ENCODE measurements at regions not wholly inside any gene's neighbourhood (a gene's known extent, or its start where the extent isn't known, plus 50 kb on each side); places are given as distances from the start of the nearest gene placed in this dataset.

- Mint-ChIP-seq H3K27me3 (peaks cover 0 to 2% of the 10 kb centered on the region in 2 donors), H3K27ac (no peak overlapping the region), H3K4me3 (no peak overlapping the region), H3K36me3 (no peaks in the 10 kb centered on the region), H3K4me1 (peaks cover 0 to 2% (median 0%) of the 10 kb centered on the region in 4 donors), H3K9me3 (peaks cover 0 to 2% (median 0%) of the 10 kb centered on the region in 8 donors)
- Histone ChIP-seq H3K4me3 (ENCODE audit: low read length in 2 of 2) (no peak overlapping the region), H3K36me3 (ENCODE audit: insufficient read depth, low read length) (no peaks in the 10 kb centered on the region), H3K4me1 (ENCODE audit: insufficient read depth, low read length) (no peaks in the 10 kb centered on the region), H3K27me3 (ENCODE audit: insufficient read depth, low read length) (no peaks in the 10 kb centered on the region), H3K27ac (ENCODE audit: low read depth, low read length) (no peak overlapping the region), H3K9me3 (ENCODE audit: control insufficient read depth in 1 of 2, low read length in 2 of 2) (no peaks in the 10 kb centered on the region)
- no peak for DNase-seq
- ChIA-PET POLR2A (ENCODE audit: partially characterized antibody) (no interaction called here), CTCF (ENCODE audit: partially characterized antibody) (no interaction called here)
- intact Hi-C loops (cut with micrococcal nuclease), result no loop called here
Measured at GRCh38 chr4:157999723-158000122, 173.1 kb downstream of the GASK1B start.

- Mint-ChIP-seq H3K27ac (no peak overlapping the region), H3K36me3 (no peaks in the 10 kb centered on the region), H3K4me1 (peaks cover 0 to 2% (median 0%) of the 10 kb centered on the region in 4 donors), H3K27me3 (peaks cover 0 to 2% of the 10 kb centered on the region in 2 donors), H3K9me3 (peaks cover 0 to 2% (median 0%) of the 10 kb centered on the region in 8 donors), H3K4me3 (no peak overlapping the region)
- ChIA-PET POLR2A (ENCODE audit: partially characterized antibody) (no interaction called here), CTCF (ENCODE audit: partially characterized antibody) (no interaction called here)
- no peak for DNase-seq
- H3K36me3 ChIP-seq (ENCODE audit: insufficient read depth, low read length), result no peaks in the 10 kb centered on the region
- H3K4me1 ChIP-seq (ENCODE audit: insufficient read depth, low read length), result no peaks in the 10 kb centered on the region
- H3K9me3 ChIP-seq (ENCODE audit: control insufficient read depth in 1 of 2, low read length in 2 of 2), result no peaks in the 10 kb centered on the region
- no peaks in the 10 kb centered on the region for H3K27me3 ChIP-seq (ENCODE audit: insufficient read depth, low read length)
- no peak overlapping the region for H3K27ac ChIP-seq (ENCODE audit: low read depth, low read length)
- no peak overlapping the region for H3K4me3 ChIP-seq (ENCODE audit: low read length in 2 of 2)
- intact Hi-C loops (cut with micrococcal nuclease), result no loop called here
Measured at GRCh38 chr4:157997296-157997695, 175.5 kb downstream of the GASK1B start.

GRCh38 chr4:157996061-157997028 lies 176.5 kb downstream of the GASK1B start:
- Mint-ChIP-seq H3K27ac (no peak overlapping the region), H3K36me3 (no peaks in the 10 kb centered on the region), H3K27me3 (peaks cover 0 to 2% of the 10 kb centered on the region in 2 donors), H3K4me3 (no peak overlapping the region), H3K4me1 (peaks cover 0 to 2% (median 0%) of the 10 kb centered on the region in 4 donors), H3K9me3 (peaks cover 0 to 2% (median 0%) of the 10 kb centered on the region in 8 donors)
- CTCF ChIA-PET (ENCODE audit: partially characterized antibody), result no interaction called here
- H3K9me3 ChIP-seq (ENCODE audit: control insufficient read depth in 1 of 2, low read length in 2 of 2), result no peaks in the 10 kb centered on the region
- no peaks in the 10 kb centered on the region for H3K27me3 ChIP-seq (ENCODE audit: insufficient read depth, low read length)
- intact Hi-C loops (cut with micrococcal nuclease), result no loop called here
- no peaks in the 10 kb centered on the region for H3K36me3 ChIP-seq (ENCODE audit: insufficient read depth, low read length)
- DNase-seq, result no peak
- no peaks in the 10 kb centered on the region for H3K4me1 ChIP-seq (ENCODE audit: insufficient read depth, low read length)
- H3K4me3 ChIP-seq (ENCODE audit: low read length in 2 of 2), result no peak overlapping the region
- no peak overlapping the region for H3K27ac ChIP-seq (ENCODE audit: low read depth, low read length)
- POLR2A ChIA-PET (ENCODE audit: partially characterized antibody), result interaction anchor here (1.0 kb wide), 1 partner anchor 22 kb away, joined by 3 read pairs; no protein-coding TSS in a partner anchor

DNA sequence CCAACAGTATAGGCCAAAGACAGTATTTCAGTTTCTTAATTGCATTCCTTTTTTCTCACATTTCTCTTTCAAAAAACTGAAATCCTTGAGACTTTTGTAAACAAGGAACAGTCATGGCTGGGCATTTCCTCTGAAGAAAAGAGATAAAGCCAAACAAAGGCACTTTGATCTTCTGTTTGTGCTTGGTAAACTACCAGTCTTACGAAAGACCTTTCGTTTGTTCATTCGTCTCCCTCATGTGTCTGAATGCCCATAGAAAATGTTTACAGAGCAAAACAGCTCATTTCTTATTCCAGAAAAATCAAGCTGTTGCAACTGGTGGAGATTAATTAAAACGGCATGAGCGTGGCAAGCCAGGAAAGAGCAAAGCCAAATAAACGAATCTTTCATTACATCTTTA lies 178.0 kb downstream of the GASK1B start:
- Mint-ChIP-seq H3K36me3 (no peaks in the 10 kb centered on the region), H3K4me3 (no peak overlapping the region), H3K27ac (no peak overlapping the region), H3K9me3 (peaks cover 0 to 2% (median 0%) of the 10 kb centered on the region in 8 donors), H3K4me1 (peaks cover 0 to 4% (median 0%) of the 10 kb centered on the region in 4 donors), H3K27me3 (peaks cover 0 to 2% of the 10 kb centered on the region in 2 donors)
- CTCF ChIA-PET (ENCODE audit: partially characterized antibody), result no interaction called here
- no peaks in the 10 kb centered on the region for H3K36me3 ChIP-seq (ENCODE audit: insufficient read depth, low read length)
- no peaks in the 10 kb centered on the region for H3K27me3 ChIP-seq (ENCODE audit: insufficient read depth, low read length)
- intact Hi-C loops (cut with micrococcal nuclease), result loop anchor here (5.0 kb wide), 1 partner anchor 1452 kb away; no protein-coding TSS in a partner anchor
- no peak overlapping the region for H3K27ac ChIP-seq (ENCODE audit: low read depth, low read length)
- POLR2A ChIA-PET (ENCODE audit: partially characterized antibody), result no interaction called here
- no peak overlapping the region for H3K4me3 ChIP-seq (ENCODE audit: low read length in 2 of 2)
- DNase-seq, result no peak
- H3K9me3 ChIP-seq (ENCODE audit: control insufficient read depth in 1 of 2, low read length in 2 of 2), result no peaks in the 10 kb centered on the region
- H3K4me1 ChIP-seq (ENCODE audit: insufficient read depth, low read length), result no peaks in the 10 kb centered on the region

DNA sequence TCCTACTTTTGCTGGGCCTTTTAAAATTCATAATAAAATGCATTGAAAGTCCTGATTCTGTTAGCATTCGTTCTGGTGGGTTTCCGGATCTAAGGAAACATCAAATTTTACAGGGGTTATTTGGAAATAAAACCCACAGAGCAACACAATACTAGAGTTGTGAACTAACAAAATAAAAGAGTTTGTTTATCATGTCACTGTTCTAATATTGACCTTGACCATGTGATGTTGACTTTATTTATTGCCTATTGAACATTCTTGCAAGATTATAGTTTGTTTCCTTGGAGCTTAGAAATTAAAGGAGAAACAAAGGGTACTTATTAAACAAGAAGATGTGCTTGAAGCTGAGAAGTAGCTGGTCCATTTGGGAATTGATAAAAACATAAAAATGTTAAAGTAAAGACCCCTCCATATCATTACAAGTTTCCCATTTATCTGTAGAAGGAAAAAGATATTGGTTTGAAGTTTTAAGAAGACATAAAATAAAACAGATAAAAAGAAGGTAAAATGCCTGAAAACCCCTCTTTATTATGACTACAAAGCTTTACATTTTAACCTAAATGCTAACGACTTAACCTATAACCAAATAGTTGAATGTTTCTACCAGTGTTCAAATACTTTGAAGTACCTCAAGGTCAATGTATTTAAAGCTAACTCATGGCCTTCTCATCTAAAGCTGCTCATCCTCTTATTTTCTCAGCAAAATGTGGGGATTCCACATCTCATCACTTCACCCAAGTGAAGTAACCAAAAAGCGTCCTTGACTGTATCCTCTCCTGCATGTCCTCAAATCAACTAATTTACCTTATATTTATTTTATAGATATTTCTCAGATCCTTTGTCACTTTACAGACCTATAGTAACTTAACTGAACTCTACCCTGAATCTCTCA lies 179.6 kb downstream of the GASK1B start:
- H3K4me3 ChIP-seq (ENCODE audit: low read length in 2 of 2), result no peak overlapping the region
- H3K4me1 ChIP-seq (ENCODE audit: insufficient read depth, low read length), result no peaks in the 10 kb centered on the region
- H3K27me3 ChIP-seq (ENCODE audit: insufficient read depth, low read length), result no peaks in the 10 kb centered on the region
- H3K9me3 ChIP-seq (ENCODE audit: control insufficient read depth in 1 of 2, low read length in 2 of 2), result no peaks in the 10 kb centered on the region
- no peak overlapping the region for H3K4me3 Mint-ChIP-seq
- H3K36me3 Mint-ChIP-seq, result no peaks in the 10 kb centered on the region
- ChIA-PET CTCF (ENCODE audit: partially characterized antibody) (interaction anchor here (0.7 kb wide), 1 partner anchor 10 kb away, joined by 3 read pairs; no protein-coding TSS in a partner anchor), POLR2A (ENCODE audit: partially characterized antibody) (no interaction called here)
- no peak overlapping the region for H3K27ac Mint-ChIP-seq
- no peak overlapping the region for H3K27ac ChIP-seq (ENCODE audit: low read depth, low read length)
- no peak for DNase-seq
- peaks cover 0 to 4% (median 0%) of the 10 kb centered on the region in 4 donors for H3K4me1 Mint-ChIP-seq
- intact Hi-C loops (cut with micrococcal nuclease), result loop anchor here (2.0 to 5.0 kb wide), 4 partner anchors 858 to 1454 kb away; no protein-coding TSS in a partner anchor
- H3K9me3 Mint-ChIP-seq, result no peaks in the 10 kb centered on the region
- H3K36me3 ChIP-seq (ENCODE audit: insufficient read depth, low read length), result no peaks in the 10 kb centered on the region
- peaks cover 0 to 2% of the 10 kb centered on the region in 2 donors for H3K27me3 Mint-ChIP-seq

GRCh38 chr4:157992038-157992705 lies 180.7 kb downstream of the GASK1B start:
- Histone ChIP-seq H3K9me3 (ENCODE audit: control insufficient read depth in 1 of 2, low read length in 2 of 2) (no peaks in the 10 kb centered on the region), H3K36me3 (ENCODE audit: insufficient read depth, low read length) (no peaks in the 10 kb centered on the region), H3K27me3 (ENCODE audit: insufficient read depth, low read length) (no peaks in the 10 kb centered on the region), H3K4me3 (ENCODE audit: low read length in 2 of 2) (no peak overlapping the region), H3K27ac (ENCODE audit: low read depth, low read length) (no peak overlapping the region), H3K4me1 (ENCODE audit: insufficient read depth, low read length) (no peaks in the 10 kb centered on the region)
- peaks cover 0 to 4% (median 0%) of the 10 kb centered on the region in 4 donors for H3K4me1 Mint-ChIP-seq
- ChIA-PET CTCF (ENCODE audit: partially characterized antibody) (no interaction called here), POLR2A (ENCODE audit: partially characterized antibody) (no interaction called here)
- peak overlapping the region in 5 of 8 donors; percentile 18 to 68 (median 45) for H3K4me3 Mint-ChIP-seq
- no peaks in the 10 kb centered on the region for H3K27me3 Mint-ChIP-seq
- intact Hi-C loops (cut with micrococcal nuclease), result loop anchor here (2.0 to 5.0 kb wide), 4 partner anchors 859 to 1455 kb away; no protein-coding TSS in a partner anchor
- peak in 4 of 5 donors; percentile 18 to 37 (median 28) for DNase-seq
- H3K27ac Mint-ChIP-seq, result peak overlapping the region in 1 of 7 donors; percentile 41
- no peaks in the 10 kb centered on the region for H3K36me3 Mint-ChIP-seq
- H3K9me3 Mint-ChIP-seq, result no peaks in the 10 kb centered on the region
